ENCODE measurements at regions not wholly inside any gene's neighbourhood (a gene's known extent, or its start where the extent isn't known, plus 50 kb on each side); places are given as distances from the start of the nearest gene placed in this dataset.
A peak's percentile ranks its signal among the peaks of the same experiment; 100 is the strongest.

DNA sequence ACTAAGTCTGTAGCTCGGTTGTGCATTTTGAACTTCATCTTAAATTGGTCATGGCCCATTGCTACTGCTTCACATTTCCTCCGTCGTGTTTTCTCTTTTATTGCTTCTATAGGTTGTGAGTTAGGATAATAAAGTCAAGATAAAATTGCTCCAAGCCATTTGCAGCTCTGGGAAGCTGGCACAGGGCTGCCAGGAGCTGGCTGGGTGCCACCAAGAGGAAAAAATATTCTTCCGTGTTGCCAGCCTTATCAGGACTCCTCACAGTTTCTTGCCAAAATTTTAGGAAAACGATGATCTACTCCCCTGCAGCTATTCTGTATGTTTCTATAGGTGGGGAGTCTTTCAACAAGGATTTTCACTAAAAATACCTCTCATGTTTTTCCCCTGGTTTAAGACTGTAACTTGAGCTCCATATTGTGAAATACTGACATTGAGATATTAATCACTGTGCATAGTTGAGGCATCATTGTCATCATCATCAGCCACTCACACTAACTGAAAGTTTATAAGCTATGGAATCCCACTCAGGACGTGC is 55.4 kb upstream of the PIAS1 start:
- DNase-seq (ENCODE audit: low read depth) = peak; percentile 69
- no peak for TF ChIP-seq CTCF (conservative IDR thresholded peaks at IDR 0.05; ENCODE audit: control insufficient read depth, insufficient read depth, low read depth, low read length)
- no peak overlapping the region for H3K4me3 ChIP-seq (ENCODE audit: control insufficient read depth, low read depth, low read length)

DNA sequence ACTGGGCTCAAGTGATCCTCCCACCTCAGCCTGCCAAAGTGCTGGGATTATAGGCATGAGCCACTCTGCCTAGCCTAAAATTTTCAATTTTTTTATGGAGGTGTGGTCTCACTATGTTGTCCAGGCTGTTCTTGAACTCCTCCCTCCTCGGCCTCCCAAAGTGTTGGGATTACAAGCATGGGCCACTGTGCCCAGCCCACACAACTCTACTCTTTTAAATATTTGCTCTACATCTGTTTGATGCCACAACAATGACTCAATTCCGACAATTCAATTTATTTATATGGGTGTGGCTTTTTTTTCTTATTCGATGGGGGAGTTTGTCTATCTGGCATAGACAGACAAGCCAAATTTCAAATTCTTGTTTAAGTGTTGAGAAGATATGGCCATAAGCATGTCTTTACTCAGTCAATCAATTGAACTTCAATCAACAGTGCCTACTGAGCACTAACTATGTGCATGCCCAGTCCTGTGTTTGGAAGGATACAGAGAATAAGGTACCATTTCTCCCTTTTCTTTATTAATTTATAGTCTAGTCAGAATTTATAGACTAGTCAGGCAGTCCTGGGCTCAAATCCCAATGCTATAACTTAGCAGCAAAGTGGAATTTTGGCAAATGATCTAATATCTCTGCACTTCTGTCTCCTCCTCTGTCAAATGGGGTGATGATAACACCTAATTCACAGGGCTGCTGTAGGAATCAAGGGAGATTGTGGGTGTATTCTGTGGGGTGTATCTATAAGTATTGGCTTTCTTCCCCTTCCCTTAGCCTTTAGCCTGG is 54.6 kb upstream of the PIAS1 start:
- H3K4me3 ChIP-seq (ENCODE audit: control insufficient read depth, low read depth, low read length) = no peak overlapping the region
- DNase-seq (ENCODE audit: low read depth) = peak; percentile 9
- no peak for TF ChIP-seq CTCF (conservative IDR thresholded peaks at IDR 0.05; ENCODE audit: control insufficient read depth, insufficient read depth, low read depth, low read length)

DNA sequence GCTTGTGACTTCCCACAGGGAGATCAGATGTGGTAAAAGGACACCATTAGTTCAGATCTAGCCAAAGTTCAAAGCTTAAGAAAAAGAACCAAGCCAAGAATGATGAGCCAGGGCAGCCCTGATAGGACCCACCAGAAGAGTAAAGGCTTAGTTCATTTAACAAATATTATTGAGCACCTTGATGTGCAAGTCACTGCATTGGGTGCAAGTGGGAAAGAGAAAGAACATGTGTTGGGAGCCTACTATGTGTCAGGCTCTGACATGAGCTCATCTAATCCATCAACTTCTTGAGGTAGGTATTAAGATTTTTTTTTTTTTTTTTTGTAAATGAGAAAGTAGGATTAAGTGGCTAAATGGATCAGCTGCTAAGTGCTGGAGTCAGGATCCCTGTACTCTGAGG is 53.4 kb upstream of the PIAS1 start:
- TF ChIP-seq CTCF (conservative IDR thresholded peaks at IDR 0.05; ENCODE audit: control insufficient read depth, insufficient read depth, low read depth, low read length) = no peak
- DNase-seq (ENCODE audit: low read depth) = no peak
- H3K4me3 ChIP-seq (ENCODE audit: control insufficient read depth, low read depth, low read length) = no peak overlapping the region

- no peak for TF ChIP-seq CTCF (conservative IDR thresholded peaks at IDR 0.05; ENCODE audit: control insufficient read depth, insufficient read depth, low read depth, low read length)
- no peak for DNase-seq (ENCODE audit: low read depth)
- no peak overlapping the region for H3K4me3 ChIP-seq (ENCODE audit: control insufficient read depth, low read depth, low read length)
Measured at GRCh38 chr15:68001811-68002210, 52.3 kb upstream of the PIAS1 start.

DNA sequence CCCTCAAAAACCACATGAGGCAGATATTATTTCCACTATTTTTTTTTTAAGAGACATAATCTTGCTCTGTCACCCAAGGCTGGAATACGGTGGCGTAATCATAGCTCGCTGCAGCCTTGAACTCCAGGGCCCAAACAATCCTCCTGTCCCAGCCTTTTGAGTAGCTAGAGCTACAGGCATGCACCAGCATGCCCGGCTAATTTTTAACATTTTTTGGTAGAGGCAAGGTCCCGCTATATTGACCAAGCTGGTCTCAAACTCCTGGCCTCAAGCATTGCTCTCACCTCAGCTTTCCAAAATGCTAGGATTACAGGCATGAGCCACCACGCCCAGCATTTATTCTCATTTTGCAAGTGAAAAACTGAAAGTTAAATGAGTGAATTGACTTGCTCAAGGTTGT is 50.8 kb upstream of the PIAS1 start:
- H3K4me3 ChIP-seq (ENCODE audit: control insufficient read depth, low read depth, low read length) = no peak overlapping the region
- no peak for TF ChIP-seq CTCF (conservative IDR thresholded peaks at IDR 0.05; ENCODE audit: control insufficient read depth, insufficient read depth, low read depth, low read length)
- DNase-seq (ENCODE audit: low read depth) = no peak
